GM13977 (cell line): ENCODE measurements at regions not wholly inside any gene's neighbourhood (a gene's known extent, or its start where the extent isn't known, plus 50 kb on each side); places are given as distances from the start of the nearest gene placed in this dataset.

Experiments used
- DNase-seq: peaks from one replicate; pipeline ENCODE4 v3.0.0; 2012; ENCODE audit warnings: low spot score
- in situ Hi-C: fragments of 300-500 bp; cut with MboI; formaldehyde crosslinking; loops from one replicate; pipeline ENCODE4 v1.12.0; 2022; ENCODE audit warnings: low sequenced_read_pairs, low pct_unique_long_range_greater_than_20kb, mixed read lengths, inconsistent platforms; ENCODE audit not compliant: unreplicated experiment
- TF ChIP-seq, protein P1 (sequence below): IDR thresholded peaks from 2 replicates; pipeline ENCODE4 v1.5.1; 2012; ENCODE audit warnings: mild to moderate bottlenecking, control low read depth; ENCODE audit not compliant: insufficient read depth; ENCODE audit errors: extremely low read depth, missing control alignments

DNA sequence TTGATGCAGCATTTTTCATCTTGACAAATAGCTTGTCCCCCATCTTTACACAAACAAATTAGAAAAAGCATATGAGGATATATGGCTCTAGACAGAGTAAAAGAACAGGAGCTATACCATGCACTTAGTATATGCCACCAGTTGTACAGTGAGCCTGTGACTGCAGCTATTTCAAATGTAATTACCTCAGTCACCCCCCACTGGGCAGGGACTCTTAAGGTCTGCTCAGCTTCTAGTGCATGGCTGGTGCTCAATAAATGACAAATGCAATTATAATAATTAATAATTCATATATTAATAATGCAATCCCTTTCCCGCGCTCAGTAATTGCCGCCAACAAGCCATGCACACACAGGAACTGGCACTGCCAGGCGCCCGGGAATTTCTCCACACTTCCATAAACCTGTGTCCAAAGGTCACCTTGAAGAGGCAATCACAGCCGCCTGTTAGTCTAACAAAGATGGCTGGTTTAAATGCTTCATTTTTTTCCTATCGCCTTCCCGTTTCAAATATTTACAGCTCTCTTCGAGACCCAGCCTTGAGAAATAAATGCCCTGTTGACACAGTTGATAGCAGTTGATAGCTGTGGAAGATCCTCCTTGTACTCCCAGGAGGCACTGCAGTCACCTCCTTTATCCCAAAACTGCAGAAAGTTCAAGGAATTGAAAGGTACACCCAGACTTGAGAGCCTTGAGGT, 156.6 kb downstream of the INO80D start:
- in situ Hi-C loops = no loop called here
- TF ChIP-seq, protein P1, sequence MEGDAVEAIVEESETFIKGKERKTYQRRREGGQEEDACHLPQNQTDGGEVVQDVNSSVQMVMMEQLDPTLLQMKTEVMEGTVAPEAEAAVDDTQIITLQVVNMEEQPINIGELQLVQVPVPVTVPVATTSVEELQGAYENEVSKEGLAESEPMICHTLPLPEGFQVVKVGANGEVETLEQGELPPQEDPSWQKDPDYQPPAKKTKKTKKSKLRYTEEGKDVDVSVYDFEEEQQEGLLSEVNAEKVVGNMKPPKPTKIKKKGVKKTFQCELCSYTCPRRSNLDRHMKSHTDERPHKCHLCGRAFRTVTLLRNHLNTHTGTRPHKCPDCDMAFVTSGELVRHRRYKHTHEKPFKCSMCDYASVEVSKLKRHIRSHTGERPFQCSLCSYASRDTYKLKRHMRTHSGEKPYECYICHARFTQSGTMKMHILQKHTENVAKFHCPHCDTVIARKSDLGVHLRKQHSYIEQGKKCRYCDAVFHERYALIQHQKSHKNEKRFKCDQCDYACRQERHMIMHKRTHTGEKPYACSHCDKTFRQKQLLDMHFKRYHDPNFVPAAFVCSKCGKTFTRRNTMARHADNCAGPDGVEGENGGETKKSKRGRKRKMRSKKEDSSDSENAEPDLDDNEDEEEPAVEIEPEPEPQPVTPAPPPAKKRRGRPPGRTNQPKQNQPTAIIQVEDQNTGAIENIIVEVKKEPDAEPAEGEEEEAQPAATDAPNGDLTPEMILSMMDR = no peak
- DNase-seq = no peak

DNA sequence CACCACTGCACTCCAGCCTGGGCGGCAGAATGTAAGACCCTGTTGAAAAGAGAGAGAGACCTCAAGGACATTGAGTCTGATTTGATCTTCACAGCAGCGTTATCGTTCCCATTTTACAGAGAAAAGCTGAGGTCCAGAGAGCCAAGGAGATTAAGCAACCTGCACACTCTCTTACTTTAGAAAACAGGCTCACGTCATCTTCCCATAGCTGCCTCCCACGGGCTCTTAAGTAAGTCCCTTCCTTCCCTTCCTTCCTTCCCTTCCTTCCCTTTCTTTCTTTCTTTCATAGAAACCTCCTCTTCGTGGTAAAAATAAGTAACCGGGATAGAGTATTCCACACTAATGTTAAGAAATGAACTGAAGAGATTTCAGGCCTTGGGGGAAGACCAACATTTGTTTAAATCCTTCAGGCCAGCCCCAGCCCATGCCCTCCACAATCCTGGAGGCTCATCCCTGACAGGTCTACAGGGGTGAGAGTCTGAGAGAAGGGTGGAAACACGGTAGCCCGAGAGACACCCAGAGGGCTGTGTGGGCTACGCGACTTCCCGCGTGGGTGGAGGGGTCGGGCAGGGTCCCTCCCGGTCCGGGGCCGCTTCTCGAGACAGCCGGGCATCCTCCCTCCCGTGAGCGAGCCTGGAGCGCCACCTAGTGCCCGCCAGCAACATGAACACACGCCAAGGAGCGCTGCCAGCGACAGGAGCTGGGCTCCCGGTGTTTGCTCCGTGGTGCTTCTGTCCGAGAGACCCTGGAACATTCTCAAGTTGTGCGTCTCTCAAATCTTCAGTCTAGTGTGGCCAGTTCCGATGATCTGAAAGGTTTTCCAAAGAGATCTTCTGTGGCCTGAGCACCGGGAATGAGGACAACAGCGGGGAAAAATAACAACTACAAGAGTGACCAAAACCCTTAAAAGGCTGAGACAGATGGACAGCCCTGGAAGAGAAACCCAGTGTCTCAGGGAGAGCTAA, 160.3 kb downstream of the INO80D start:
- peak; percentile 74 for DNase-seq
- TF ChIP-seq, protein P1 = peak; percentile 97

DNA sequence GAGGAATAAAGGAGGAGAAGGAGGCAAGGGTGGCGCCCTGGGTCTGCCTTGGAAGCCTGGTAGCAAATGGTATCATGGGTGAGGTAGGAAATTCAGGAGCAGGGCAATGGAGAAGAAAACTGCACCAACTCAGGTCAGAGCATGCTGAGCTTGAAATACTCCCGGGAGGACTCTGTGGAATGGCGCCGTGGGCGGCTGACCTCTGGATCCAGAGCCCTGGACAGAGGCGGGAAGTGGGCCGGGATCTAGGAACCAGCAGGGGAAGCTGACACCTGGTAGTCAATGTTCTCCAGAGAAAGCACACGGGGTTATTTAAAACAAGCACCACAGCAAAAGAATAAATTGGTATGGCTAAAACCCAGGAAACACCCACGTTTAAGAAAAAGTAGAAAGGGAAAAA, 161.3 kb downstream of the INO80D start:
- DNase-seq = no peak
- TF ChIP-seq, protein P1 = no peak
- in situ Hi-C loops = no loop called here

More for the DNA sequence above, 160.3 kb downstream of the INO80D start:
- in situ Hi-C loops = no loop called here

DNA sequence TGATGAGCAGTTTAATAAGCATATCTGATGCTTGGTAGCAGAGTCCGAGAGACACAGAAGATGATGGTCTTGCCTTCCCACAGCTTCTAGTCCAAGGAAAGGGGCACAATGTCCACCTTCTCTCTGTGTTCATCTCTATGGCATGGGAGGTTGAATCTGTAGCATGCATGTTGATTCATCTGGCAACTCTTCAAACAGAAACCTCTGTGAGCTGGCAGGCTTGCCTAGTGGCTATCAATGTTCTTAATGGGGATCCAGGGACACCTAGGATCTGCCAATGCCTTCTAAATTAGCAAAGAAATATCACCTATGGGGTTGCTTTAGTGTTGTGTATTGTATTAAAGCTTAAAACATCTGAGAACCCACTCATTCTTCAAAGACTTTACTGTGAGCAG, 170.8 kb downstream of the INO80D start:
- no peak for DNase-seq
- TF ChIP-seq, protein P1 = no peak
- in situ Hi-C loops = no loop called here

DNA sequence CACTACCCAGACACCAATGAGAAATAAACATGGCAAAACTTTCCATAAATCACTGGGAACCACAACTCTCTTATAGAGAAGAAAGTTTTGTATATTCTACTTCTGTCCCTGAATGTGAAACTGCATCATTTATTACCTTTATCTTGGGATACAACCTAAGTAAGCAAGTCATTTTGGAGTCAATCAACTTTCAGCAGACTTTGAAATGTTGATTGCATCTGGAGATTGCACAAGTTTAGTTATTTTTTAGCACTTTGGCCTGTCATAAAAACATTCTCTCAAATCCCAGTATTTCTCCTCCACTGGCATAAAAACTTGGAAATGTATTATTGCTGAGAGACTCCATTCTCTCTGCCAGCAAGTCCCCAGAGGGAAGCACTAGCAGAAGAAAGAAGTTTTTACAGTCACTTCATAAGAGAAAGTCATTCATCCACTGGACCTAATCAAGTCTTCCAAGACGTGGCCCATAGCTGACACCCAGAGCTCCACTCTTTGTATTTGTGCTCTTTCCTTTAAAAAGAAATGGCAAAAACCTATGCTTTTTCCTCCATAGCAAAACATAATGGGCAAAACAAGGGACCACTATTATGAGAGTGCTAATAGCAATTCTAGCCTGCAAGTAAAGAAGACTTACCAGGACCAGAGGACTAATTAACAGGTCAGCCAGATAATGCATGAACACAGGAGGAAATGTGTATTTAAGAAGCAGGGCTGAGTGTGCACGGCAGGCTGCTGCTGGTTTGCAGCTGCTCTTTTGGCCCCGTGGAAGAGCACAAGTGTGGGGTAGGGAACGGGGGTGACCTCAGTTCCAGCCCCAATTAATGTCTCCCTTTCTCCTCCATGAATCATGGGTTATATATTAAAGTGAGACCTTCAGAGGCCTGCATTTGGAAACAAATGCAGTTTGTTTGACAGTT, 171.5 kb downstream of the INO80D start:
- DNase-seq = no peak
- in situ Hi-C loops = no loop called here
- TF ChIP-seq, protein P1 = no peak

DNA sequence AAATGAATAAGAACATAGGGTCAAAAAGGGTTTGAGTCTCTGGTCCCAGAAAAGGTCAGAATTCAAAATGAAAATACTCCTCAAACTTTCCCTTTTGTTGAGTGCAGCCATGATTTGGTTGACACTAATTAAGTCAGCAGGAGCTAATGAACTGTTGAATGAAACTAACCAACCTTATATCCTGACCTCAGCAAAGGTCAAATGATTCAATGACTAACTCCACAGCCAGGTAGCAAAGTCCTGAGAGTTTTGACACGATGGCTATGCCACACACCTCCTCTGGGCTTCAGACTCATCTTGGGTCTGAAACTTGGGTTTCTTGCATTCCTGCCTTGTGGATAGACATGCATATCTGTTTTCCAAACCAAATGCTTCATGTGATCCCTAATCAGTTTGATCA, 172.3 kb downstream of the INO80D start:
- no peak for DNase-seq
- in situ Hi-C loops = no loop called here
- TF ChIP-seq, protein P1 = no peak
